H9 (cell line): ENCODE measurements at regions not wholly inside any gene's neighbourhood (a gene's known extent, or its start where the extent isn't known, plus 50 kb on each side); places are given as distances from the start of the nearest gene placed in this dataset.

Source experiments
- DNase-seq: peaks from one replicate; pipeline ENCODE4 v3.0.0-alpha.2; 2017
- H2AFZ ChIP-seq: one replicate; pipeline ENCODE4 v1.6.1; 2013; ENCODE audit warnings: mild to moderate bottlenecking, low read length, control low read depth, moderate library complexity
- H2AK5ac ChIP-seq: 2 replicates; pipeline ENCODE4 v1.6.1; 2013; ENCODE audit warnings: low read length, control low read depth, mixed read lengths; ENCODE audit not compliant: insufficient read length
- H2BK120ac ChIP-seq: one replicate; pipeline ENCODE4 v1.6.1; 2013; ENCODE audit warnings: low read depth, mild to moderate bottlenecking, low read length, control low read depth, inconsistent platforms; ENCODE audit not compliant: poor library complexity, severe bottlenecking
- H2BK12ac ChIP-seq: 2 replicates; pipeline ENCODE4 v1.6.1; 2013; ENCODE audit warnings: low read length, control low read depth, mixed read lengths, low read depth; ENCODE audit not compliant: insufficient read length
- H2BK15ac ChIP-seq: 2 replicates; pipeline ENCODE4 v1.6.1; 2013; ENCODE audit warnings: low read depth, low read length, control low read depth
- H2BK20ac ChIP-seq: one replicate; pipeline ENCODE4 v1.6.1; 2013; ENCODE audit warnings: low read depth, mild to moderate bottlenecking, low read length, control low read depth, inconsistent platforms; ENCODE audit not compliant: poor library complexity, severe bottlenecking
- H2BK5ac ChIP-seq: 2 replicates; pipeline ENCODE4 v1.6.1; 2013; ENCODE audit warnings: low read length, control low read depth, mixed read lengths; ENCODE audit not compliant: insufficient read length
- H3K14ac ChIP-seq: 2 replicates; pipeline ENCODE4 v1.6.1; 2013; ENCODE audit warnings: low read length, control low read depth; ENCODE audit not compliant: insufficient read depth
- H3K18ac ChIP-seq: 2 replicates; pipeline ENCODE4 v1.6.1; 2013; ENCODE audit warnings: low read depth, mild to moderate bottlenecking, mixed read lengths, low read length, control low read depth; ENCODE audit not compliant: insufficient read length
- H3K23ac ChIP-seq: 2 replicates; pipeline ENCODE4 v1.6.1; 2013; ENCODE audit warnings: low read length, control low read depth, mixed read lengths, low read depth; ENCODE audit not compliant: insufficient read length
- H3K23me2 ChIP-seq: 2 replicates; pipeline ENCODE4 v1.6.1; 2013; ENCODE audit warnings: low read depth, mild to moderate bottlenecking, mixed read lengths, low read length, control low read depth; ENCODE audit not compliant: insufficient read length, poor library complexity, severe bottlenecking
- H3K27ac ChIP-seq: 2 replicates; pipeline ENCODE4 v1.5.1; 2013; ENCODE audit warnings: low read length, control low read depth, mixed read lengths, low read depth; ENCODE audit not compliant: insufficient read length
- H3K27me3 ChIP-seq: 2 replicates; pipeline ENCODE4 v1.6.1; 2013; ENCODE audit warnings: low read length, control low read depth, inconsistent platforms; ENCODE audit not compliant: insufficient read depth
- H3K4ac ChIP-seq: 2 replicates; pipeline ENCODE4 v1.6.1; 2013; ENCODE audit warnings: low read depth, mild to moderate bottlenecking, control low read depth, inconsistent platforms, low read length, moderate library complexity
- H3K4me1 ChIP-seq: 2 replicates; pipeline ENCODE4 v1.6.1; 2013; ENCODE audit warnings: low read length, control low read depth, inconsistent platforms; ENCODE audit not compliant: insufficient read depth
- H3K4me2 ChIP-seq: 2 replicates; pipeline ENCODE4 v1.6.1; 2013; ENCODE audit warnings: low read length, control low read depth, mixed read lengths; ENCODE audit not compliant: insufficient read length, insufficient read depth
- H3K56ac ChIP-seq: 2 replicates; pipeline ENCODE4 v1.6.1; 2013; ENCODE audit warnings: low read depth, mild to moderate bottlenecking, mixed read lengths, low read length, control low read depth; ENCODE audit not compliant: insufficient read length
- H3K79me1 ChIP-seq: 2 replicates; pipeline ENCODE4 v1.6.1; 2013; ENCODE audit warnings: low read depth, mild to moderate bottlenecking, moderate library complexity, low read length, control low read depth, inconsistent platforms; ENCODE audit not compliant: insufficient read depth, poor library complexity, severe bottlenecking
- H3K79me2 ChIP-seq: 2 replicates; pipeline ENCODE4 v1.6.1; 2013; ENCODE audit warnings: low read length, control low read depth, inconsistent platforms; ENCODE audit not compliant: insufficient read depth
- H3K9ac ChIP-seq: 2 replicates; pipeline ENCODE4 v1.6.1; 2013; ENCODE audit warnings: low read length, control low read depth, mixed read lengths; ENCODE audit not compliant: insufficient read length; ENCODE audit errors: extremely low read depth
- H3K9me3 ChIP-seq: one replicate; pipeline ENCODE4 v1.6.1; 2013; ENCODE audit warnings: low read depth, low read length, inconsistent platforms; ENCODE audit not compliant: control insufficient read depth
- H3T11ph ChIP-seq: one replicate; pipeline ENCODE4 v1.6.1; 2013; ENCODE audit warnings: mild to moderate bottlenecking, low read length, control low read depth, inconsistent platforms
- H4K20me1 ChIP-seq: one replicate; pipeline ENCODE4 v1.6.1; 2013; ENCODE audit not compliant: control insufficient read depth, insufficient read length, insufficient read depth
- H4K5ac ChIP-seq: 2 replicates; pipeline ENCODE4 v1.6.1; 2013; ENCODE audit warnings: low read depth, mild to moderate bottlenecking, mixed read lengths, low read length, control low read depth; ENCODE audit not compliant: insufficient read length
- H4K8ac ChIP-seq: replicated peaks from 2 replicates; pipeline ENCODE4 v1.6.1; 2013; ENCODE audit warnings: low read length, control low read depth, mixed read lengths, low read depth; ENCODE audit not compliant: insufficient read length
- H4K91ac ChIP-seq: 2 replicates; pipeline ENCODE4 v1.6.1; 2013; ENCODE audit warnings: low read depth, mild to moderate bottlenecking, moderate library complexity, mixed read lengths, low read length, control low read depth; ENCODE audit not compliant: insufficient read length
- H3K27ac Mint-ChIP-seq, 3 experiments: 2 replicates in 2 of 3; 3 replicates in 1 of 3; pipeline ENCODE4 v1.8.0; 2020 to 2021; ENCODE audit warnings: mixed read lengths in 3 of 3, mild to moderate bottlenecking in 1 of 3, moderate library complexity in 1 of 3
- H3K27me3 Mint-ChIP-seq: 2 replicates; pipeline ENCODE4 v1.8.0; 2021; ENCODE audit warnings: low read depth, mild to moderate bottlenecking, moderate library complexity, mixed read lengths
- H3K36me3 Mint-ChIP-seq, 3 experiments: 2 replicates in 2 of 3; 3 replicates in 1 of 3; pipeline ENCODE4 v1.8.0; 2020 to 2021; ENCODE audit warnings: low read depth in 3 of 3, mixed read lengths in 3 of 3; ENCODE audit not compliant: insufficient read depth in 1 of 3
- H3K4me1 Mint-ChIP-seq, 2 experiments: 2 replicates each; pipeline ENCODE4 v1.8.0; 2020; ENCODE audit warnings: mixed read lengths in 2 of 2
- H3K4me3 Mint-ChIP-seq, 2 experiments: 2 replicates in 1 of 2; 3 replicates in 1 of 2; pipeline ENCODE4 v1.8.0; 2020 to 2021; ENCODE audit warnings: mild to moderate bottlenecking in 2 of 2, mixed read lengths in 2 of 2, moderate library complexity in 1 of 2
- H3K9me3 Mint-ChIP-seq, 2 experiments: 2 replicates in 1 of 2; 3 replicates in 1 of 2; pipeline ENCODE4 v1.8.0; 2020; ENCODE audit warnings: mild to moderate bottlenecking in 2 of 2, mixed read lengths in 2 of 2, moderate library complexity in 1 of 2
- CTCF ChIP-seq: fragments of 200-600 bp; sonication (generic); conservative IDR thresholded peaks from 3 replicates; pipeline ENCODE4 v1.8.0; 2021; ENCODE audit warnings: antibody characterized with exemption, mild to moderate bottlenecking
- WGBS: extraction: QIAGEN DNeasy Blood & Tissue Kit; methylation state at CpG from one replicate; pipeline ENCODE4 v1.1.7; 2013; ENCODE audit warnings: missing lambda C conversion rate, low lambda C conversion rate, mixed read lengths; ENCODE audit not compliant: insufficient read length; ENCODE audit errors: extremely low coverage; 5-methylcytosine and 5-hydroxymethylcytosine counted together

GRCh38 chr7:119233015-119233414 lies 1008.5 kb downstream of the ANKRD7 start:
- Histone ChIP-seq H3K4me2 (no peak overlapping the region), H3K4ac (no peak overlapping the region), H2AK5ac (no peak overlapping the region), H3K18ac (no peak overlapping the region), H2BK15ac (no peak overlapping the region), H3T11ph (no peak overlapping the region), H2BK120ac (no peak overlapping the region), H3K9ac (no peak overlapping the region), H2BK20ac (no peak overlapping the region), H3K9me3 (no peaks in the 10 kb centered on the region), H3K27me3 (no peaks in the 10 kb centered on the region), H3K23ac (no peak overlapping the region), H3K79me1 (no peaks in the 10 kb centered on the region), H4K91ac (no peak overlapping the region), H3K56ac (no peak overlapping the region), H4K5ac (no peak overlapping the region), H2BK12ac (no peak overlapping the region), H2AFZ (no peak overlapping the region), H3K79me2 (no peaks in the 10 kb centered on the region), H4K20me1 (no peaks in the 10 kb centered on the region), H3K14ac (no peak overlapping the region), H3K4me1 (no peaks in the 10 kb centered on the region), H3K23me2 (no peaks in the 10 kb centered on the region), H3K27ac (no peak overlapping the region), H2BK5ac (no peak overlapping the region), H4K8ac (no peak overlapping the region)
- Mint-ChIP-seq H3K36me3 (no peaks in the 10 kb centered on the region), H3K4me1 (no peaks in the 10 kb centered on the region), H3K27me3 (no peaks in the 10 kb centered on the region), H3K27ac (no peak overlapping the region), H3K4me3 (no peak overlapping the region), H3K9me3 (no peaks in the 10 kb centered on the region)
- no peak for DNase-seq
- whole genome bisulfite sequencing: no CpG with 5 or more reads among the region's 1 CpG
- no peak for TF ChIP-seq CTCF
